ENCODE measurements at regions not wholly inside any gene's neighbourhood (a gene's known extent, or its start where the extent isn't known, plus 50 kb on each side); places are given as distances from the start of the nearest gene placed in this dataset.

DNA sequence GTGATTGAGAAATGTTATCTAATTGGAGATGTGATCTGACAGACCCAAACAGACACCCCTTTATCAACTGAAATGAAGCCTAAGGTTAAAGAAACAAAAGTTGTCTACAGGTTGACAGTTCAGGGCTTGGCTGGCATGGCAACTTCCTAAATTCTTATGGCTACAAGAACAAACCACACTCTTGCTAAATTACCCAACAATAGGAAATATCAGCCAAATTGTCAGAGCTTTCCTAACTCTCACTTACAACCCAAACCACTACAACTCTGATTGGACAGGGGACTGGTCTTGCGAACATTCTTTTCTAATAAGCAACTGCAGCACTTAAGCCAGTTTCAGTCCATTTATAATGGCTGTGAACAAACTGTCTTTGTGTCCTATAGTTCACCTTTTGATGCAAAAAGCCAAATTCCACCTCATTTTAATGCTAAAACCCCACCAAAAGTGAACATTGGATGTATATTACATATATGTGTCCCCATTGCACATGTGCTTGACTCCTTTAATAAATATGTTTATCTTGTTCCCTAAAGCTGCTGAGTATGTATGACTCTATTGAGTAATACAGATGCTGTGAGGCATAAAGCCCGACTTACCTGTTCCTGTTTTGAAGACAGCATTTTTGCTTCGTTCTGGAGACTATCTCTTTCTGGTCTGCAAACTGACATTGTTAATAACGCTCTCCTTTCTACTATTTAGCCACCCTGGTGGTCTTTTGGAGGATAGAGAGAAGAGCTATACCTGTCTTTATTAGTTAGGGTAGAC, 101.3 kb upstream of the HMCN1 start:
- ATAC-seq: no peak
- Mint-ChIP-seq H3K9me3 (peaks cover 6% of the 10 kb centered on the region), H3K27ac (peak overlapping the region in 1 of 2 donors; percentile 60), H3K4me3 (no peak overlapping the region), H3K27me3 (peaks cover 0 to 2% of the 10 kb centered on the region in 2 donors), H3K4me1 (ENCODE audit: low read depth in 2 of 2) (peaks cover 15 to 37% of the 10 kb centered on the region in 2 donors), H3K36me3 (peaks cover 29% of the 10 kb centered on the region)
- no peak for DNase-seq (ENCODE audit: low spot score)

DNA sequence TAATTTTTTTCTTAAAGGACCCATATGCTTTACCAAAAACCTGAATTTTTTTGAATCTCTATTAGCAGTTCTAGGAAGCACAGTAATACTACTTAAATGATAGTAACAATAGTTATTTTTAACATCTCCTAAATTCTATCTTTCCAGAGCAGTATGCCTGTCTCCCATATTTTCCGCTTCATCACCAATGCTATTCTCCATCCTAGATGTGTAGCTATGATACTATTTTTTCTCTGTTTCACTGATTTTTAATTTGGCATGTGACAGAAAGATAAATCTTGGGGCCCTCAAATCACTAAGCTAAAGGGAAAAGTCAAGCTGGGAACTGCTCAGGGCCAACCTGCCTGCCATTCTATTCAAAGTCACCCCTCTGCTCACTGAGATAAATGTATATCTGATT, 102.3 kb upstream of the HMCN1 start:
- peaks cover 21% of the 10 kb centered on the region for H3K36me3 Mint-ChIP-seq
- H3K4me3 Mint-ChIP-seq: no peak overlapping the region
- peaks cover 4% of the 10 kb centered on the region for H3K9me3 Mint-ChIP-seq
- peaks cover 0 to 2% of the 10 kb centered on the region in 2 donors for H3K27me3 Mint-ChIP-seq
- no peak for DNase-seq (ENCODE audit: low spot score)
- H3K4me1 Mint-ChIP-seq (ENCODE audit: low read depth in 2 of 2): peaks cover 12 to 29% of the 10 kb centered on the region in 2 donors
- no peak overlapping the region for H3K27ac Mint-ChIP-seq
- ATAC-seq: no peak

DNA sequence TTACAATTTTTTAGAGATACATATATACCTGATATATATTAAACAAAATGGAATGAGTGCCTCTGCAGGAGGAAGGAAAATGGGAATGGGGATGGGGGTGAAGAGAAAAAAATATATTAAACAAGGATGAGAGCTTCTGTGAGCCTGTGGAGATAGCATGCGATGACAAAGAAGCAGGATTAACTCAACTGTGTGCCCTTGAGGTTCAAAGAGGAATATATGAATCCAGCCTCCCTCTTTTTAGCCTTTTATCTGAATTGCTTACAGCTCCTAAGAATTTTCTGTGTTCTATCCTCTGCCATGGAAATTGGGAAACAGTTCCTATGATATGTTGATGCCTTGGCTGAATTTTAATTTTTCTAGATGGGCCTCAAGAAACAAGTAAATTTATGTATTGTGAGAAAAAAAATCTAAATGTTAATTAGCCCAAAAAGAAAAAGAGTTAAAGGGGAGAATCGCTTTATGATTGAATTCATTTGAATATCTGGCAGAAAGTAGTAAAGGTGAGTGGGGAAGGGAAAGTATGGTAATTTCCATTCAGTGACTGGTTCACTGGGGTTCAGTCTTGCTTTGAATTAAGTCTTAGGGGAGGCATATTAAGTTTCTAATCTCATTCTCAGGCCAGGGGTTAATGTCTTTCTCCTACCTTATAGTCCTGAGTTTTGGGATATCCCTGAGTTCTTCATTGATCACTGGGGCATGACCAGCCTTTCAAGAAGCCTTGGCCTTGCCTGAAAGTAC, 106.3 kb upstream of the HMCN1 start:
- DNase-seq (ENCODE audit: low spot score): no peak
- Mint-ChIP-seq H3K4me1 (ENCODE audit: low read depth in 2 of 2) (peaks cover 3 to 4% of the 10 kb centered on the region in 2 donors), H3K27ac (peak overlapping the region in 1 of 2 donors; percentile 2), H3K36me3 (no peaks in the 10 kb centered on the region), H3K4me3 (no peak overlapping the region), H3K27me3 (no peaks in the 10 kb centered on the region), H3K9me3 (peaks cover 3% of the 10 kb centered on the region)
- ATAC-seq: no peak

DNA sequence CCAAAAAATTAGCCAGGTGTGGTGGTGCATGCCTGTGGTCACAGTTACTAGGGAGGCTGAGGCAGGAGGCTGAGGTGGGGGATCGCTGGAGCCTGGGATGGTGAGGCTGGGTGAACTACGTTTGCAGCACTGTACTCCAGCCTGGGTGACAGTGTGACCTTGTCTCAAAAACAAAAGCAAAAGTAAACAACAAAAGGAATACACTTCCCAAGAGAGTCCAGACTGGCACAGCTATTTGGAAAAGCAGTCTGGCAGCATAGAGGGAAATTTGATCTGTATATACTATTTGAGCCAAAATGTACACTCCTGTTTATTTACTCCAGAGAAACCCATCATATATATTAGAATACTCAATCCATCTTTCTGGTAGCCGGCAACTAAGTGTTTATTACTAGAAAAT, 107.0 kb upstream of the HMCN1 start:
- Mint-ChIP-seq H3K4me1 (ENCODE audit: low read depth in 2 of 2) (no peaks in the 10 kb centered on the region), H3K4me3 (no peak overlapping the region), H3K9me3 (peaks cover 6% of the 10 kb centered on the region), H3K27ac (peak overlapping the region in 1 of 2 donors; percentile 2), H3K36me3 (no peaks in the 10 kb centered on the region), H3K27me3 (peaks cover 0 to 2% of the 10 kb centered on the region in 2 donors)
- no peak for ATAC-seq
- no peak for DNase-seq (ENCODE audit: low spot score)

DNA sequence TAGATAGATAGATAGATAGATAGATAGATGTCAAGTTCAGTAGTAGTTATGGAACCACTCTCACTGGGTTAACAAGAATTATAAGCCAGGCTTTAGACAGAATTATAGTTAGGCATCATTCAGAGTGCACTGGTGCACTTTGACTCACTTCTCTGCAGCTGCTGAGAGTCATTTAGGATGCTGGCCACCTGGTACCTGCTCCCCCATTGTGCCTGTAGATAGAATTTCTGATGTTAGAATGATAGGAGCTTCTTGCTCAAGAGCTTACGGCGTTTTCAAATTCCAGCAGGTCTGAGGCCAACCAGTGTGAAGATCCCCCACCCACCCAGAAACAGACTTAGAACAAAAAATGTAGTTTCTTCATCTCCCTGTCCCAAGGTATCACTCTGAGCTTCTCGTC, 107.8 kb upstream of the HMCN1 start:
- no peak overlapping the region for H3K4me3 Mint-ChIP-seq
- no peak overlapping the region for H3K27ac Mint-ChIP-seq
- H3K36me3 Mint-ChIP-seq: no peaks in the 10 kb centered on the region
- peaks cover 6% of the 10 kb centered on the region for H3K9me3 Mint-ChIP-seq
- DNase-seq (ENCODE audit: low spot score) (no peak), ATAC-seq (no peak)
- H3K27me3 Mint-ChIP-seq: peaks cover 0 to 2% of the 10 kb centered on the region in 2 donors
- H3K4me1 Mint-ChIP-seq (ENCODE audit: low read depth in 2 of 2): no peaks in the 10 kb centered on the region

DNA sequence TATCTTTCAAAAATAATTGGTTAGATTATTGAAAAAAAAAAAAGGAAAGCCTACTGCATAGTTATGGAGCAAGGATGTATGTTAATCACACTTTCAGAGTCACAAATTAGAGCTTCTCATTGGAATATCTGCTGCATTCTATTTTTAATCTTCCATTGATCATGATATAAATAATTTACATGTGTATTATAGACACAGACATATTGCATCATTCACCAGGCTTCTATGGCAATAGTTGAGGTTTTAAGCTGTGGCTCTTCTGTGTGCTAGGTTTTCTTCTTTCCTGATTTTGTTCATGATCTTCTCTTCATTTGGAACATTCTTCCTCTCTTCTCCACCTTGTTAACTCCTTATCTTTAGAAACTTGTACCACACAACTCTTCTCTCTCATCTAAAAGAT, 123.2 kb upstream of the HMCN1 start:
- peaks cover 10 to 11% of the 10 kb centered on the region in 2 donors for H3K4me1 Mint-ChIP-seq (ENCODE audit: low read depth in 2 of 2)
- peak overlapping the region in 1 of 2 donors; percentile 24 for H3K27ac Mint-ChIP-seq
- DNase-seq (ENCODE audit: low spot score) (no peak), ATAC-seq (no peak)
- peaks cover 8% of the 10 kb centered on the region for H3K36me3 Mint-ChIP-seq
- peaks cover 7% of the 10 kb centered on the region for H3K9me3 Mint-ChIP-seq
- no peak overlapping the region for H3K4me3 Mint-ChIP-seq
- H3K27me3 Mint-ChIP-seq: peaks cover 4 to 5% of the 10 kb centered on the region in 2 donors

DNA sequence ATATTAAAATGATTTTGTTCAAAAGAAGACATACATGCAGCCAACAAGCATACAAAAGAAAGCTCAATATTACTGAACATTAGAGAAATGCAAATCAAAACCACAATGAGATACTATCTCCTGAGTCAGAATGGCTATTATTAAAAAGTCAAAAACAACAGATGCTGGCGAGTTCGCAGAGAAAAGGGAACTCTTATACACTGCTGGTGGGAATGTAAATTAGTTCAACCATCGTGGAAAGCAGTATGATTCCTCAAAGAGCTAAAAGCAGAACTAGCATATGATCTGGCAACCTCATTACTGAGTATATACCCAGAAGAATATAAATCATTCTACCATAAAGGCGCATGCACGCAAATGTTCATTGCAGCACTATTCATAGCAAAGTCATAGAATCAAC, 126.0 kb upstream of the HMCN1 start:
- peaks cover 0 to 4% of the 10 kb centered on the region in 2 donors for H3K27me3 Mint-ChIP-seq
- ATAC-seq: no peak
- H3K4me1 Mint-ChIP-seq (ENCODE audit: low read depth in 2 of 2): peaks cover 6 to 11% of the 10 kb centered on the region in 2 donors
- no peak overlapping the region for H3K27ac Mint-ChIP-seq
- no peak for DNase-seq (ENCODE audit: low spot score)
- H3K36me3 Mint-ChIP-seq: no peaks in the 10 kb centered on the region
- H3K9me3 Mint-ChIP-seq: peaks cover 3% of the 10 kb centered on the region
- no peak overlapping the region for H3K4me3 Mint-ChIP-seq

DNA sequence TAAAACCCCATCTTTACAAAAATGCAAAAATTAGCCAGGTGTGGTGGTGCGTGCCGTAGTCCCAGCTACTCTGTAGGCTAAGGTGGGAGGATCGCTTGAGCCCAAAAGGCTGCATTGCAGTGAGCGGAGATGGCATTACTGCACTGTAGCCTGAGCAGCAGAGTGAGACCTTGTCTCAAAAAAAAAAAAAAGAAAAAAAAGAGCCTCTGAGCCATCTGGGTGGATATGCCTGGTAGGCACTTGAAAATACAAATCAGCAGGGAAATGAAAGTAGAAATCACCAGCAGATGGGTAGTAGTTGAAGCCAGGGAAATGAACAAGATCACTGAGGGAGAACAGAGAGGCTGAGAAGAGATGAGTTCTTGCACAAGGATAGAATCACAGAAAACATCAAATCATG, 131.0 kb upstream of the HMCN1 start:
- H3K36me3 Mint-ChIP-seq: no peaks in the 10 kb centered on the region
- H3K4me1 Mint-ChIP-seq (ENCODE audit: low read depth in 2 of 2): peaks cover 0 to 6% of the 10 kb centered on the region in 2 donors
- DNase-seq (ENCODE audit: low spot score): no peak
- no peak for ATAC-seq
- no peaks in the 10 kb centered on the region for H3K27me3 Mint-ChIP-seq
- H3K27ac Mint-ChIP-seq: no peak overlapping the region
- H3K9me3 Mint-ChIP-seq: no peaks in the 10 kb centered on the region
- H3K4me3 Mint-ChIP-seq: no peak overlapping the region

DNA sequence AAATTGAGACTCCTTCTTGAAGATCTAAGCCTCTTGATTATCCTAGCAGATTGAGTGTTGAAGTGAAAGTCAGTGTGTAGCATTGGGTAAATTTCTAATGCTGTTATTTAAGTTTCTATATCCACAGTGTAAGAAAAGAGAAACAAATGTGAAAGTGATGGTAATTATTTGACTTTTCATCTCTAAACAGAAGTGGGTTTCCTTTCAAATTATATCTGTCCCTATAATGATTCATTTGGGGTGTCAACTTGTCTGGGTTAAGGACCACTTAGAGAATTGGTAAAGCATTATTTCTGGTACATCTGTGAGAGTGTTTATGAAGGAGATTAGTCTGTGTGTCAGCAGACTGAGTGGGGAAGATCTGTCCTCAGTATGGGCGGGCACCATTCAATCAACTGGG, 133.0 kb upstream of the HMCN1 start:
- Mint-ChIP-seq H3K9me3 (no peaks in the 10 kb centered on the region), H3K4me1 (ENCODE audit: low read depth in 2 of 2) (peaks cover 2 to 6% of the 10 kb centered on the region in 2 donors), H3K36me3 (no peaks in the 10 kb centered on the region), H3K4me3 (no peak overlapping the region), H3K27ac (no peak overlapping the region), H3K27me3 (no peaks in the 10 kb centered on the region)
- DNase-seq (ENCODE audit: low spot score) (no peak), ATAC-seq (peak in 1 of 2 donors; percentile 66)

DNA sequence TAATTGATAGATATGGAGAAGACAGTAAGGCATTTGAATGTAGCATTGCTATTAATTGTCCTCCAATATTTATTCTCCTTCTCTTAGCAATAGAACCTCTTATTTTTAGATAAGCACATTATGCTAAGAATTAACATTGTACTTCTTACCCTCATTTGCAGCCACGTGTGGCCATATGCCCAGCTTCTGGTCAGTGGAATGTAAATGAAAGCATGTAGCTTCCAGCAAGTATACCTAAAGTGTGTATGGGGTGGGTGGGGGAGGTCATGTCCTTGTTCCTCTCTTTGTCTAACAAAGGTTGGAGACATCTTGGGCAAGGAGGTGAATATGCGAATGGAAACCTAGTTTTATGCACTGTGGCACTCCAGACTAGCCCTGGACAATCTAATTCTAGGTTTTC, 133.6 kb upstream of the HMCN1 start:
- no peaks in the 10 kb centered on the region for H3K36me3 Mint-ChIP-seq
- no peak for DNase-seq (ENCODE audit: low spot score)

DNA sequence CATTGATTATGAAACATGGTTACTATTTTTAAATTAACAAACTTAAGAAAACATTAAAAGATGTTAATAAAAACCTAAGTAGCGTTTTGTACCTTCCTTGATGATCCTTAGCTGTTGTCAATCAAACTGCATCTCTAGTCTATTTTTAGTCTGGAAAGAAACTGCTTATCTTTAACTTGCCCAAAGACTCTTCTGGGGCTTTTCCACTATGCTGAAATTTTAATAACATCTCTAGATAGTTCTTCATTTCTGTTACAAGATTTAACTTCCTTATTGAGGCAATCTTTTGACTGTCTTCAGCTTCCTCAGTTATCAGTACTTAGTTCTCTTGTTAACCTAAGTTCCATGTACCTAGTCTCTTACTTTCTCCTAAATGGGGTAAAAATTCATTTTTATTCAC, 135.9 kb upstream of the HMCN1 start:
- no peaks in the 10 kb centered on the region for H3K36me3 Mint-ChIP-seq
- no peaks in the 10 kb centered on the region for H3K9me3 Mint-ChIP-seq
- no peak for ATAC-seq
- H3K4me3 Mint-ChIP-seq: no peak overlapping the region
- peaks cover 14 to 28% of the 10 kb centered on the region in 2 donors for H3K4me1 Mint-ChIP-seq (ENCODE audit: low read depth in 2 of 2)
- H3K27ac Mint-ChIP-seq: peak overlapping the region in 1 of 2 donors; percentile 28
- DNase-seq (ENCODE audit: low spot score): no peak
- H3K27me3 Mint-ChIP-seq: no peaks in the 10 kb centered on the region

More for the DNA sequence above, 133.6 kb upstream of the HMCN1 start:
- no peaks in the 10 kb centered on the region for H3K27me3 Mint-ChIP-seq
- H3K4me1 Mint-ChIP-seq (ENCODE audit: low read depth in 2 of 2): peaks cover 7 to 12% of the 10 kb centered on the region in 2 donors
- H3K27ac Mint-ChIP-seq: no peak overlapping the region
- no peak for ATAC-seq
- no peaks in the 10 kb centered on the region for H3K9me3 Mint-ChIP-seq
- H3K4me3 Mint-ChIP-seq: no peak overlapping the region

DNA sequence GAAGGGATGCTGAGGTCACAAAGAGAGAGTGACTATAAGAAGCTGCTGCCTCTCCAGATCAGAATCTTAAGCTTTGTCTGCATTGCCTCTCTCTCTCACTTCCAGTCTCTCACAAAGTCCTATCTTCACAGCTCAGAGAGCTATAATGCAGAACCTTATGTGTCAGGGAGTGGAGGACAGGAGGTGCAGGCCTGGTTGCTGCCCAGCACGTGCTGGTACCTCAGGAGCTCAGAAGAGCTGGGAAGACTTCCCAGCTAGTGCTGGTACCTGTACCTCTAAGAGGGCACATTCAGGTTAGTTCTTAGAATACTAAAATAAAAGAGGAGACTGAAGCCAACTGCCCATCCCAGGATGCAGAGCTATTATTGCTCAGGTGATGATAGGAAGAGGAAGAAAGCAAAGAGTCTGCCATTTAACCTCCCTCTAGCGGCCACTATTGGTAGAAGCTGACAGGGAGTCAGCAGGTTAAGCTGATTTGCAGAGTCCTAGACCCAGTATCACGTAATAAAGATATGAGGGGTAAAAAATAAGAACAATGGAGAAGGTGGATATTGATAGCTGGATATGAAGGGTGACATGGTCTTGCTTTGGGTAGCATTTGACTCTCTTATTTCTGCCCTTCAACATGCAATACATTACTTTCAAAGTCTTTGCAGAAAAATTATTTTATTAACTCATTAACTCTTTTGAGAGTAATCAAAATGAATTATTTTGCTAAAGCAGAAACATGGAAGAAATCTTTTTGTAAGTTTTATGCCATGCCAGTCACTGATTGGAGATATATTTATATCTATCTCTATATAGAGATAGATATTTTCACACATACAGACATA, 138.1 kb upstream of the HMCN1 start:
- Mint-ChIP-seq H3K9me3 (peaks cover 4% of the 10 kb centered on the region), H3K27me3 (no peaks in the 10 kb centered on the region), H3K4me1 (ENCODE audit: low read depth in 2 of 2) (peaks cover 21 to 33% of the 10 kb centered on the region in 2 donors), H3K36me3 (no peaks in the 10 kb centered on the region), H3K4me3 (no peak overlapping the region), H3K27ac (peak overlapping the region; percentile 53 to 57)
- DNase-seq (ENCODE audit: low spot score): no peak
- peak; percentile 56 to 62 for ATAC-seq

DNA sequence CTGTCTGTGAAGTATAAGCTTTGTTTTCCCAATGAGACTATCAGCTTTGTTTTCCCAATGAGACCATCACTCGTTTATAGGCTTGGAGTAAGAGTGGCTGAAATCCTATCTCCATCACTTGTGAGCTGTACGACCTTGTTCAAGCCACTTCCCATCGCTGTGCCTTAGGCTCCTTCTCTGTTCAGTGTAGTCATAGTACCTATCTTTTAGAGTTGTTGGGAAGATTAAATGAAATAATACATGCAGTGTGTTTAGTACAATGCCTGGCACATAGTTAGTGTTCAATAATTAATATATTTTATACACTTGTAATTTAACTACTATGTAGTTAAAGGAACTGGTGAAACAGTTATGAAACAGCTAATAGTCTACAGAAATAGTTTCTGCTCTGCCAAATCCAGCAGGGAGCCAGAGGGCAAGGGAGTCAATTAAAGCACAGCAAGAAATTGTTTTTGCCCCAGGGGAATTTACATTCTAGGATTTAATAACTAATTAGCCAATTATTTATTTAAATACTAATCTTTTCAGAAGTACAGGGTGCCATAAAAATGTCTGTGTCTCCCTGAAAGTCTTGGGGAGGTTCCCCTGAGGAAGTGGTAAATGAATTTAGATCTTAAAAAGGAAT, 139.3 kb upstream of the HMCN1 start:
- H3K27ac Mint-ChIP-seq: peak overlapping the region; percentile 53 to 57
- DNase-seq (ENCODE audit: low spot score): no peak

More for the DNA sequence above, 139.3 kb upstream of the HMCN1 start:
- Mint-ChIP-seq H3K9me3 (peaks cover 4% of the 10 kb centered on the region), H3K4me1 (ENCODE audit: low read depth in 2 of 2) (peaks cover 21 to 33% of the 10 kb centered on the region in 2 donors), H3K36me3 (no peaks in the 10 kb centered on the region), H3K27me3 (no peaks in the 10 kb centered on the region), H3K4me3 (peak overlapping the region; percentile 44)
- ATAC-seq: no peak
